IMR-90 (cell line): ENCODE measurements at regions not wholly inside any gene's neighbourhood (a gene's known extent, or its start where the extent isn't known, plus 50 kb on each side); places are given as distances from the start of the nearest gene placed in this dataset.

Source experiments
- ATAC-seq: fragments of 200-7000 bp; cut with Tn5 transposase; 2 replicates; pipeline ENCODE4 v1.9.1; 2020; ENCODE audit warnings: low read depth, mild to moderate bottlenecking, moderate library complexity
- BruUV-seq: library from RNA; stranded (reverse); fragments of 400-500 nt; replicated peaks from 2 replicates; lab custom pipeline; 2021; lab: Mats Ljungman, UMichigan
- CTCF ChIA-PET: fragments of 300-600 bp; formaldehyde crosslinking; extraction: SDS; loops from one replicate; lab custom pipeline; 2021; ENCODE audit warnings: antibody characterized with exemption; lab: Yijun Ruan, JAX
- POLR2A ChIA-PET: fragments of 300-600 bp; sonication (Branson Sonifier 250); formaldehyde crosslinking; loops from one replicate; lab custom pipeline; 2022; ENCODE audit warnings: antibody characterized with exemption; ENCODE audit not compliant: unreplicated experiment; lab: Charles Lee
- DNase-seq: peaks from one replicate; pipeline ENCODE4 v3.0.0; 2013
- H2AFZ ChIP-seq: replicated peaks from 2 replicates; pipeline ENCODE3; 2013; ENCODE audit warnings: low read length, mild to moderate bottlenecking; ENCODE audit not compliant: poor library complexity
- H2AK5ac ChIP-seq: 2 replicates; pipeline ENCODE4 v1.6.1; 2013; ENCODE audit warnings: low read depth, low read length, inconsistent platforms
- H2AK9ac ChIP-seq: replicated peaks from 2 replicates; pipeline ENCODE3; 2013; ENCODE audit warnings: mild to moderate bottlenecking, low read depth, low read length, moderate library complexity; ENCODE audit not compliant: poor library complexity
- H2BK120ac ChIP-seq: 2 replicates; pipeline ENCODE4 v1.6.1; 2013; ENCODE audit warnings: low read depth, low read length, inconsistent platforms
- H2BK15ac ChIP-seq: 3 replicates; pipeline ENCODE4 v1.6.1; 2013; ENCODE audit warnings: low read depth, low read length, inconsistent platforms
- H2BK20ac ChIP-seq: 2 replicates; pipeline ENCODE4 v1.6.1; 2013; ENCODE audit warnings: low read depth, mild to moderate bottlenecking, inconsistent platforms, low read length, moderate library complexity
- H2BK5ac ChIP-seq: 2 replicates; pipeline ENCODE4 v1.6.1; 2013; ENCODE audit warnings: mild to moderate bottlenecking, low read depth, low read length, inconsistent platforms; ENCODE audit not compliant: poor library complexity, severe bottlenecking
- H3K14ac ChIP-seq: replicated peaks from 2 replicates; pipeline ENCODE4 v1.6.1; 2013; ENCODE audit warnings: low read depth, low read length, inconsistent platforms
- H3K18ac ChIP-seq: 2 replicates; pipeline ENCODE4 v1.6.1; 2013; ENCODE audit warnings: low read depth, low read length, control low read depth
- H3K23ac ChIP-seq: 2 replicates; pipeline ENCODE4 v1.6.1; 2013; ENCODE audit warnings: low read depth, low read length, inconsistent platforms
- H3K27ac ChIP-seq: 2 replicates; pipeline ENCODE4 v1.5.1; 2013; ENCODE audit warnings: mild to moderate bottlenecking, control low read depth, low read length; ENCODE audit not compliant: insufficient read depth
- H3K27me3 ChIP-seq: 2 replicates; pipeline ENCODE4 v1.6.1; 2013; ENCODE audit warnings: low read length; ENCODE audit not compliant: control insufficient read depth, insufficient read depth
- H3K36me3 ChIP-seq: 2 replicates; pipeline ENCODE4 v1.6.1; 2013; ENCODE audit warnings: low read length, mixed read lengths; ENCODE audit not compliant: control insufficient read depth, insufficient read depth
- H3K4ac ChIP-seq: 2 replicates; pipeline ENCODE4 v1.6.1; 2013; ENCODE audit warnings: low read depth, low read length, inconsistent platforms
- H3K4me1 ChIP-seq: 2 replicates; pipeline ENCODE4 v1.6.1; 2013; ENCODE audit warnings: low read length, mixed read lengths; ENCODE audit not compliant: control insufficient read depth, insufficient read depth
- H3K4me2 ChIP-seq: 2 replicates; pipeline ENCODE4 v1.6.1; 2013; ENCODE audit warnings: low read depth, mild to moderate bottlenecking, control low read depth, low read length, moderate library complexity
- H3K4me3 ChIP-seq: 2 replicates; pipeline ENCODE4 v1.5.1; 2013; ENCODE audit warnings: low read depth, mild to moderate bottlenecking, control low read depth, low read length, moderate library complexity; ENCODE audit not compliant: insufficient read depth
- H3K56ac ChIP-seq: 2 replicates; pipeline ENCODE4 v1.6.1; 2013; ENCODE audit warnings: low read length, inconsistent platforms; ENCODE audit not compliant: insufficient read depth; ENCODE audit errors: extremely low read depth
- H3K79me1 ChIP-seq, 2 experiments: 2 replicates each; pipeline ENCODE4 v1.6.1; 2013; ENCODE audit warnings: low read length in 2 of 2, inconsistent platforms in 1 of 2, low read depth in 1 of 2
- H3K9ac ChIP-seq: 2 replicates; pipeline ENCODE4 v1.6.1; 2013; ENCODE audit warnings: low read depth, low read length, control low read depth
- H3K9me1 ChIP-seq: 2 replicates; pipeline ENCODE4 v1.6.1; 2013; ENCODE audit warnings: low read length, inconsistent platforms; ENCODE audit not compliant: insufficient read depth
- H3K9me3 ChIP-seq: 2 replicates; pipeline ENCODE4 v1.6.1; 2013; ENCODE audit warnings: low read length; ENCODE audit not compliant: control insufficient read depth, insufficient read depth
- H4K20me1 ChIP-seq: 2 replicates; pipeline ENCODE4 v1.6.1; 2013; ENCODE audit warnings: low read length, inconsistent platforms; ENCODE audit not compliant: insufficient read depth
- H4K5ac ChIP-seq: 2 replicates; pipeline ENCODE4 v1.6.1; 2013; ENCODE audit warnings: mild to moderate bottlenecking, low read depth, low read length, control low read depth
- H4K8ac ChIP-seq, 2 experiments: 2 replicates each; pipeline ENCODE4 v1.6.1; 2013; ENCODE audit warnings: low read depth in 2 of 2, low read length in 2 of 2, control low read depth in 1 of 2, inconsistent platforms in 1 of 2
- H4K91ac ChIP-seq: 2 replicates; pipeline ENCODE4 v1.6.1; 2013; ENCODE audit warnings: low read depth, low read length, inconsistent platforms; ENCODE audit not compliant: insufficient read depth
- WGBS, 2 experiments: methylation state at CpG; one replicate each; pipeline versions ENCODE4 v1.1.5 to v1.1.7; 2013; ENCODE audit warnings: missing lambda C conversion rate in 2 of 2; ENCODE audit not compliant: insufficient read length in 1 of 2; ENCODE audit errors: extremely low coverage in 2 of 2; 5-methylcytosine and 5-hydroxymethylcytosine counted together
- dilution Hi-C: fragments of 300-500 bp; cut with HindIII; formaldehyde crosslinking; loops from one replicate; pipeline ENCODE4 v1.14.3; 2018; ENCODE audit warnings: low sequenced_read_pairs; ENCODE audit not compliant: unreplicated experiment
- in situ Hi-C: fragments of 300-500 bp; cut with MboI; formaldehyde crosslinking; loops from 3 replicates; pipeline ENCODE4 v1.14.3; 2019; ENCODE audit warnings: low sequenced_read_pairs, inconsistent platforms, mixed read lengths
- intact Hi-C: fragments of 100-400 bp; cut with micrococcal nuclease; formaldehyde crosslinking; loops from 2 replicates; pipeline ENCODE4 v1.10.0; 2022
- TF ChIP-seq, protein P1 (sequence below): fragments of 150-350 bp; IDR thresholded peaks from 2 replicates; pipeline ENCODE4 v1.6.1; 2017; ENCODE audit warnings: mild to moderate bottlenecking, antibody characterized with exemption, low read length, low read depth

DNA sequence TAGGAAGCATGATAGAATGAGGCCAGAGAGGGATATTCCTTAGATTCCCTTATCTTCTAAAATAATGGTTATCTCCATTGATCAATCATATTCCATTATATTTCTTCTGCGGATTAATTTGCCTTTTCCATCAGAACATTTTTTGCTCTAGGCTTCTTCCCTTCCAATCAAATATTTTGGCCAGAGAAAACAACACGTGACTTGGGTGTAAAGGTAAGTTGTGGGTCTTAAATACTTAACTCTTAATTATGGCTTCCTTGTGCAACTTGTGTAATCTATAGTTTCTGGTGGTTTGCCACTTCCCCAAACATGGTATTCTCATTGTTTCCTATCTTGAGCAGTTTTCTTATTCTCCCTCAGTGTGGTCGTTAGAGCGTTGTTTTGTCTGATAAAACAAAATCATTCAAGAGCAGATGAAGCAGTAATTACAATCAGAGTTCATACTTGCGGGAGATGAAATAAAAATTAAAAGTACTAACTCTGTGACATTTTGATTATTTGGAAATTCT, 889.3 kb downstream of the MAT2B start:
- Histone ChIP-seq H3K4me2 (no peak overlapping the region), H3K4me1 (no peaks in the 10 kb centered on the region), H3K9me1 (no peaks in the 10 kb centered on the region), H3K27ac (no peak overlapping the region), H2AK5ac (no peak overlapping the region), H4K8ac (no peak overlapping the region), H3K4me3 (no peak overlapping the region), H4K5ac (no peak overlapping the region), H3K56ac (no peak overlapping the region), H2AK9ac (no peak overlapping the region), H4K91ac (no peak overlapping the region), H3K9me3 (no peaks in the 10 kb centered on the region), H2BK15ac (no peak overlapping the region), H4K20me1 (no peaks in the 10 kb centered on the region), H3K27me3 (no peaks in the 10 kb centered on the region), H2BK120ac (no peak overlapping the region), H3K14ac (no peak overlapping the region), H3K18ac (no peak overlapping the region), H3K4ac (no peak overlapping the region), H2BK5ac (no peak overlapping the region), H2AFZ (no peak overlapping the region), H2BK20ac (no peak overlapping the region), H3K36me3 (no peaks in the 10 kb centered on the region), H3K79me1 (no peaks in the 10 kb centered on the region), H3K23ac (no peak overlapping the region), H3K9ac (no peak overlapping the region)
- TF ChIP-seq, protein P1, sequence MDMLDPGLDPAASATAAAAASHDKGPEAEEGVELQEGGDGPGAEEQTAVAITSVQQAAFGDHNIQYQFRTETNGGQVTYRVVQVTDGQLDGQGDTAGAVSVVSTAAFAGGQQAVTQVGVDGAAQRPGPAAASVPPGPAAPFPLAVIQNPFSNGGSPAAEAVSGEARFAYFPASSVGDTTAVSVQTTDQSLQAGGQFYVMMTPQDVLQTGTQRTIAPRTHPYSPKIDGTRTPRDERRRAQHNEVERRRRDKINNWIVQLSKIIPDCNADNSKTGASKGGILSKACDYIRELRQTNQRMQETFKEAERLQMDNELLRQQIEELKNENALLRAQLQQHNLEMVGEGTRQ, result no peak
- CTCF ChIA-PET, result no interaction called here
- ATAC-seq (no peak), DNase-seq (no peak)
- POLR2A ChIA-PET, result no interaction called here
- no TSS peak for BruUV-seq
- no CpG with 5 or more reads among the region's 5 CpGs for WGBS, 2 experiments
- dilution Hi-C loops, result no loop called here
- in situ Hi-C loops, result no loop called here
- intact Hi-C loops, result no loop called here
